BLaER1 (cell line): ENCODE measurements at regions not wholly inside any gene's neighbourhood (a gene's known extent, or its start where the extent isn't known, plus 50 kb on each side); places are given as distances from the start of the nearest gene placed in this dataset.

Source experiments
- H3K27ac ChIP-seq: shearing (Covaris generic); formaldehyde crosslinking; 2 replicates; pipeline ENCODE4 v1.8.1; 2022
- H3K27me3 ChIP-seq: shearing (Covaris generic); formaldehyde crosslinking; 2 replicates; pipeline ENCODE4 v1.8.1; 2022
- H3K36me3 ChIP-seq: shearing (Covaris generic); formaldehyde crosslinking; 2 replicates; pipeline ENCODE4 v1.8.1; 2022
- H3K4me1 ChIP-seq: shearing (Covaris generic); formaldehyde crosslinking; 2 replicates; pipeline ENCODE4 v1.8.1; 2022
- H3K4me2 ChIP-seq: shearing (Covaris generic); formaldehyde crosslinking; 2 replicates; pipeline ENCODE4 v1.8.1; 2022
- H3K4me3 ChIP-seq: shearing (Covaris generic); formaldehyde crosslinking; 2 replicates; pipeline ENCODE4 v1.8.1; 2022
- H3K9ac ChIP-seq: shearing (Covaris generic); formaldehyde crosslinking; 2 replicates; pipeline ENCODE4 v1.8.1; 2022
- H3K9me3 ChIP-seq: shearing (Covaris generic); formaldehyde crosslinking; 2 replicates; pipeline ENCODE4 v1.8.1; 2022
- H4K20me1 ChIP-seq: shearing (Covaris generic); formaldehyde crosslinking; 2 replicates; pipeline ENCODE4 v1.8.1; 2022
- Cebpa-rat ChIP-seq: shearing (Covaris generic); IDR thresholded peaks from 2 replicates; pipeline ENCODE4 v1.8.1; 2022

DNA sequence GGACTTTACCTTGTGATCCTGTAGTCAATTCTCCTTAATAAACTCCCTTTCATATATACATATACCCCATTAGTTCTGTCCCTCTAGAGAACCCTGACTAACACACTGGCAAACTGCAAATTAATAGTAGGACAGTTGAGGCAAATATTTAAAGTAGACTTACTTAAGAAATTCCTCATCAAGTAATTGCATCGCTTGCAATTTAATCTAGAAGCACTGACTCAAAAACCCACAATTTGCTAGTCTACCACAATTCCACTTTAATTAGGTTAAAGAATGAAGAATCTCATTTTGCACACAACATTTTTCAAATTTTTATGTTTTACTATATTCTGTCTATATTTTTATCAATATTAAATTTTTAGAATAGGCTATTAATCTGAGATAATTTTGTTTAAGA is 188.1 kb downstream of the PLOD2 start:
- no peaks in the 10 kb centered on the region for H3K4me1 ChIP-seq
- H3K36me3 ChIP-seq = no peaks in the 10 kb centered on the region
- H3K27ac ChIP-seq = no peak overlapping the region
- no peaks in the 10 kb centered on the region for H3K27me3 ChIP-seq
- no peak overlapping the region for H3K9ac ChIP-seq
- H4K20me1 ChIP-seq = no peaks in the 10 kb centered on the region
- H3K9me3 ChIP-seq = no peaks in the 10 kb centered on the region
- TF ChIP-seq Cebpa-rat = no peak
- no peak overlapping the region for H3K4me2 ChIP-seq
- no peak overlapping the region for H3K4me3 ChIP-seq

GRCh38 chr3:145981056-145981455 is 179.9 kb downstream of the PLOD2 start:
- Histone ChIP-seq H3K4me1 (no peaks in the 10 kb centered on the region), H3K27ac (no peak overlapping the region), H3K27me3 (no peaks in the 10 kb centered on the region), H3K36me3 (no peaks in the 10 kb centered on the region), H3K9ac (no peak overlapping the region), H3K4me3 (no peak overlapping the region), H3K4me2 (no peak overlapping the region), H3K9me3 (no peaks in the 10 kb centered on the region), H4K20me1 (no peaks in the 10 kb centered on the region)
- TF ChIP-seq Cebpa-rat = no peak

DNA sequence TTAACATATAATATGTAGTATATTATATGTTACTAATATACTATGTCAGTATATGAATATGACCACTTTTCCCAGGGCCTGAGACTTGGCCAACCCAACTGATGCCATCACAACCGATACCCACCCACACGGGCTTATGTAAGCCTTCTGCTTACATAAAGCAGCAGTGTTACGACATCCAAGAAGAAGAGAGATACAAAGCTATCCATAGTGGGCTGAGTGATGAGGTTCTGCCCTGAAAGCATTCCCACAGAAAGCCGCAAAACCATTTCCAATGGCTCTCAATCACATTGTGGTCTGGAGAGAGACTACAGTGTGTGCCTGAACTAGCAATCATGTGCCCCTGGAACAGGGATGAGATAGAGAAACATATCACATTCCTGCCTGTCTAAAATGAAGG is 177.9 kb downstream of the PLOD2 start:
- Histone ChIP-seq H3K4me1 (no peaks in the 10 kb centered on the region), H4K20me1 (no peaks in the 10 kb centered on the region), H3K27me3 (no peaks in the 10 kb centered on the region), H3K4me2 (no peak overlapping the region), H3K4me3 (no peak overlapping the region), H3K9ac (no peak overlapping the region), H3K9me3 (no peaks in the 10 kb centered on the region), H3K36me3 (no peaks in the 10 kb centered on the region), H3K27ac (no peak overlapping the region)
- no peak for TF ChIP-seq Cebpa-rat
